HCT116 (cell line): ENCODE measurements at regions not wholly inside any gene's neighbourhood (a gene's known extent, or its start where the extent isn't known, plus 50 kb on each side); places are given as distances from the start of the nearest gene placed in this dataset.
"Not testable (repeated sequence)": the region's sequence is repeated elsewhere in the genome, so short reads cannot be mapped to it uniquely, and the experiment has no call there.

Experiments
- CTCF ChIP-seq, 3 experiments: fragments of 200-600 bp in 1 of 3; sonication (generic) in 1 of 3; IDR thresholded peaks in 2 of 3; conservative IDR thresholded peaks in 1 of 3; 2 replicates each; pipeline ENCODE4 v1.5.1; 2012 to 2017; ENCODE audit warnings: low read depth in 2 of 3, low read length in 2 of 3, antibody characterized with exemption in 1 of 3, borderline replicate concordance in 1 of 3, control low read depth in 1 of 3, mild to moderate bottlenecking in 1 of 3, mixed read lengths in 1 of 3, mixed run types in 1 of 3, moderate library complexity in 1 of 3; ENCODE audit not compliant: insufficient read depth in 1 of 3
- POLR2A ChIP-seq: IDR thresholded peaks from 2 replicates; pipeline ENCODE4 v1.7.0; 2011; ENCODE audit warnings: borderline replicate concordance; ENCODE audit not compliant: insufficient read depth, insufficient read length; ENCODE audit errors: extremely low read depth
- RAD21 ChIP-seq: IDR thresholded peaks from 2 replicates; pipeline ENCODE4 v1.6.1; 2012; ENCODE audit warnings: low read depth, mild to moderate bottlenecking
- YY1 ChIP-seq: IDR thresholded peaks from 2 replicates; pipeline ENCODE4 v1.6.1; 2011; ENCODE audit warnings: low read length, low read depth, moderate library complexity, mild to moderate bottlenecking; ENCODE audit not compliant: insufficient replicate concordance; ENCODE audit errors: extremely low read depth
- ZNF274 ChIP-seq: fragments of 200-500 bp; sonication (Bioruptor generic); IDR thresholded peaks from 2 replicates; pipeline ENCODE4 v1.6.1; 2014; ENCODE audit warnings: mild to moderate bottlenecking, low read depth, low read length, inconsistent platforms

GRCh38 chr1:121095014-121095413, 89.1 kb downstream of the FAM72B start:
- not testable (repeated sequence) for TF ChIP-seq RAD21; CTCF (IDR thresholded peaks at IDR 0.05 in 2 of 3, conservative IDR thresholded peaks at IDR 0.05 in 1 of 3; ENCODE audit: borderline replicate concordance in 1 of 3, insufficient read depth in 1 of 3, low read depth in 2 of 3, low read length in 2 of 3); YY1; POLR2A; ZNF274
